ENCODE measurements at regions not wholly inside any gene's neighbourhood (a gene's known extent, or its start where the extent isn't known, plus 50 kb on each side); places are given as distances from the start of the nearest gene placed in this dataset.

GRCh38 chr11:80297858-80298632 is 857.2 kb upstream of the TENM4 start:
- 65 to 71% methylated on average over 5 of the region's 5 CpGs for WGBS, 2 donors
- TF ChIP-seq POLR2AphosphoS5 (IDR thresholded peaks at IDR 0.05): no peak
- TF ChIP-seq CTCF (IDR thresholded peaks at IDR 0.05): no peak
- TF ChIP-seq EP300 (IDR thresholded peaks at IDR 0.05): no peak
- no peak for TF ChIP-seq POLR2A (IDR thresholded peaks at IDR 0.05)
- intact Hi-C loops (cut with DNase I): no loop called here
- Histone ChIP-seq H3K4me3 (no peak overlapping the region), H3K27ac (no peak overlapping the region), H3K27me3 (no peaks in the 10 kb centered on the region), H3K36me3 (no peaks in the 10 kb centered on the region), H3K9me3 (no peaks in the 10 kb centered on the region), H3K4me1 (no peaks in the 10 kb centered on the region)
- DNase-seq: no peak

GRCh38 chr11:80293293-80293692 is 852.5 kb upstream of the TENM4 start:
- no peak for DNase-seq
- Histone ChIP-seq H3K4me1 (no peaks in the 10 kb centered on the region), H3K36me3 (no peaks in the 10 kb centered on the region), H3K27me3 (no peaks in the 10 kb centered on the region), H3K4me3 (no peak overlapping the region), H3K9me3 (no peaks in the 10 kb centered on the region), H3K27ac (no peak overlapping the region)
- WGBS, 2 donors: 93 to 94% methylated on average over 2 of the region's 2 CpGs
- intact Hi-C loops (cut with DNase I): no loop called here
- no peak for TF ChIP-seq CTCF (IDR thresholded peaks at IDR 0.05)
- no peak for TF ChIP-seq POLR2A (IDR thresholded peaks at IDR 0.05)
- no peak for TF ChIP-seq POLR2AphosphoS5 (IDR thresholded peaks at IDR 0.05)
- TF ChIP-seq EP300 (IDR thresholded peaks at IDR 0.05): no peak

- intact Hi-C loops (cut with DNase I): no loop called here
- WGBS, 2 donors: 58 to 71% methylated on average over 3 of the region's 3 CpGs
These were observed 844.3 kb upstream of the TENM4 start for GRCh38 chr11:80284946-80285785.

GRCh38 chr11:80282643-80283042 is 841.8 kb upstream of the TENM4 start:
- Histone ChIP-seq H3K36me3 (no peaks in the 10 kb centered on the region), H3K9me3 (no peaks in the 10 kb centered on the region), H3K27me3 (no peaks in the 10 kb centered on the region), H3K4me3 (no peak overlapping the region), H3K4me1 (no peaks in the 10 kb centered on the region), H3K27ac (no peak overlapping the region)
- intact Hi-C loops (cut with DNase I): no loop called here
- DNase-seq: no peak
- 71 to 73% methylated on average over 2 of the region's 2 CpGs for WGBS, 2 donors
- TF ChIP-seq POLR2AphosphoS5 (IDR thresholded peaks at IDR 0.05) (no peak), POLR2A (IDR thresholded peaks at IDR 0.05) (no peak), CTCF (IDR thresholded peaks at IDR 0.05) (no peak), EP300 (IDR thresholded peaks at IDR 0.05) (no peak)

More at GRCh38 chr11:80284946-80285785, 844.3 kb upstream of the TENM4 start:
- no peak for DNase-seq
- TF ChIP-seq EP300 (IDR thresholded peaks at IDR 0.05) (no peak), POLR2AphosphoS5 (IDR thresholded peaks at IDR 0.05) (no peak), POLR2A (IDR thresholded peaks at IDR 0.05) (no peak), CTCF (IDR thresholded peaks at IDR 0.05) (no peak)
- Histone ChIP-seq H3K4me3 (no peak overlapping the region), H3K36me3 (no peaks in the 10 kb centered on the region), H3K9me3 (no peaks in the 10 kb centered on the region), H3K27me3 (no peaks in the 10 kb centered on the region), H3K27ac (no peak overlapping the region), H3K4me1 (no peaks in the 10 kb centered on the region)

All from sigmoid colon (tissue), 6 donors.